ENCODE measurements at regions not wholly inside any gene's neighbourhood (a gene's known extent, or its start where the extent isn't known, plus 50 kb on each side); places are given as distances from the start of the nearest gene placed in this dataset.

DNA sequence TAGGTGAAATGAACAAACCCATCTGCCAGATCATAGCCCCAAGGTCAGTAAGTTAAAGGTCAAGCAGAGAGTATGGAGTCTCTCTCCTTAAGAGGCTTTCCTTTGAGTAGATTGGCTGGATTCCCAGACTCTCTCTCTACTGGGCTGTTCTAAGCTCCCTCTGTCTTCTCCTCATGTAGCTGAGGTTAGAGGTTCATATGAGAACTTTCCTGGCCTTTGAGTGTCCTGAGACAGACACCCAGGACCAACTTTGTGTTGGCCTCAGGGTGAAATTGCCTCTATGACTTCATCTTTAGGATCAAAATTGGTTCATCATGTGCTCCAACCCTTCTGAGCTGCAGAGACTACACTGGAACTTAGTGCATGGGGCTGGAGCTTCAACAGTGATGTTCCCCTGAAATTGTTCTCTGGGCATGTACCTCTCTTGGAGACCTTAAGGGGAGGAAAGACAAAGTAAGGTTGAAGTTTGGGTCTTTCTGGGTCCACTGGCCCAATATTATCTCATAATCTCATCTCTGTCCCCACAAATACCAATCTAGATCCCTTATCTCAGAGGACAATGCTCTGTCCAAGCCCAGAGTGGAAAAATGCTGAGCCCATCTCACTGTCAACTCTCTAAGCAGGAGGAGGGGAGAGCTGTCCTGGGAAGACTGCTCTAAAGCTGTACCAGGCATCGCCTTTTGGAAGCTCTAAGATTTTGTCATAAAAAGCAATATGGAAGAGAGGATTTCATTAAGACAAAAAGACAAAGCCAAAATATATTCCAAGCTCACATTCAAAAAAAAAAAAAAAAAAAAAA, 177.3 kb upstream of the ARL4C start:
- ATAC-seq, result no peak; the same call in 2 of the 3 replicates

DNA sequence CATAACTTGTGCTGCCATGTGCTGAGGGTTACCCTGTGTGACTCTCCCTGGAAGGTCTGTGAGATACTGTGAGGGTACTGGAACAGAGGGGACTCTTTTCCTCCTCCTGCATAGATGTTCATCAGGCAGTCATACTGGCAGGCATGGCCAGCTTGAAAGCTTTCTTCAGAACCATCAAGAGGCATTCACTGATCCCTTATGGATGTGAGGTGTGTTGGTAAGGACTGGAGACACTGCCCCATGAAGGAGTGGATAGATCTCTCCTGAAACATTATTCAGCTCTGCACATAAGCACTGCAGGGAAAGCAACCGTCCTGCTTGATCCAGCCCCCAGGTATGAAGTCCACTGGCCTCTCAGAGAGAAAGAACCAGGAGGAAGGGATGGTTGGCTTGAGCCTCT, 176.6 kb upstream of the ARL4C start:
- ATAC-seq, result no peak
- TF ChIP-seq ZNF565 (CRISPR knock-in tag; conservative IDR thresholded peaks at IDR 0.05; ENCODE audit: low read depth) (no peak), TOX (CRISPR knock-in tag; IDR thresholded peaks at IDR 0.05; ENCODE audit: borderline replicate concordance) (no peak), ISL1 (CRISPR knock-in tag; IDR thresholded peaks at IDR 0.05) (no peak), ZNF8 (CRISPR knock-in tag; IDR thresholded peaks at IDR 0.05) (no peak), ZNF70 (CRISPR knock-in tag; IDR thresholded peaks at IDR 0.05) (no peak), RARB (CRISPR knock-in tag; IDR thresholded peaks at IDR 0.05) (no peak)
- TF ChIP-seq, protein P1, sequence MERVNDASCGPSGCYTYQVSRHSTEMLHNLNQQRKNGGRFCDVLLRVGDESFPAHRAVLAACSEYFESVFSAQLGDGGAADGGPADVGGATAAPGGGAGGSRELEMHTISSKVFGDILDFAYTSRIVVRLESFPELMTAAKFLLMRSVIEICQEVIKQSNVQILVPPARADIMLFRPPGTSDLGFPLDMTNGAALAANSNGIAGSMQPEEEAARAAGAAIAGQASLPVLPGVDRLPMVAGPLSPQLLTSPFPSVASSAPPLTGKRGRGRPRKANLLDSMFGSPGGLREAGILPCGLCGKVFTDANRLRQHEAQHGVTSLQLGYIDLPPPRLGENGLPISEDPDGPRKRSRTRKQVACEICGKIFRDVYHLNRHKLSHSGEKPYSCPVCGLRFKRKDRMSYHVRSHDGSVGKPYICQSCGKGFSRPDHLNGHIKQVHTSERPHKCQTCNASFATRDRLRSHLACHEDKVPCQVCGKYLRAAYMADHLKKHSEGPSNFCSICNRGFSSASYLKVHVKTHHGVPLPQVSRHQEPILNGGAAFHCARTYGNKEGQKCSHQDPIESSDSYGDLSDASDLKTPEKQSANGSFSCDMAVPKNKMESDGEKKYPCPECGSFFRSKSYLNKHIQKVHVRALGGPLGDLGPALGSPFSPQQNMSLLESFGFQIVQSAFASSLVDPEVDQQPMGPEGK (CRISPR knock-in tag; IDR thresholded peaks at IDR 0.05; ENCODE audit: borderline replicate concordance), result no peak

More for the DNA sequence above, 177.3 kb upstream of the ARL4C start:
- TF ChIP-seq ZNF565 (CRISPR knock-in tag; conservative IDR thresholded peaks at IDR 0.05; ENCODE audit: low read depth) (no peak), ARNTL (CRISPR knock-in tag; IDR thresholded peaks at IDR 0.05; ENCODE audit: borderline replicate concordance, low read depth) (no peak), PPARA (CRISPR knock-in tag; IDR thresholded peaks at IDR 0.05; ENCODE audit: borderline replicate concordance) (no peak), ESRRG (CRISPR knock-in tag; IDR thresholded peaks at IDR 0.05) (no peak), CSDC2 (CRISPR knock-in tag; IDR thresholded peaks at IDR 0.05) (no peak), ZNF70 (CRISPR knock-in tag; IDR thresholded peaks at IDR 0.05) (no peak), ZNF8 (CRISPR knock-in tag; IDR thresholded peaks at IDR 0.05) (no peak)
- TF ChIP-seq, protein P2, sequence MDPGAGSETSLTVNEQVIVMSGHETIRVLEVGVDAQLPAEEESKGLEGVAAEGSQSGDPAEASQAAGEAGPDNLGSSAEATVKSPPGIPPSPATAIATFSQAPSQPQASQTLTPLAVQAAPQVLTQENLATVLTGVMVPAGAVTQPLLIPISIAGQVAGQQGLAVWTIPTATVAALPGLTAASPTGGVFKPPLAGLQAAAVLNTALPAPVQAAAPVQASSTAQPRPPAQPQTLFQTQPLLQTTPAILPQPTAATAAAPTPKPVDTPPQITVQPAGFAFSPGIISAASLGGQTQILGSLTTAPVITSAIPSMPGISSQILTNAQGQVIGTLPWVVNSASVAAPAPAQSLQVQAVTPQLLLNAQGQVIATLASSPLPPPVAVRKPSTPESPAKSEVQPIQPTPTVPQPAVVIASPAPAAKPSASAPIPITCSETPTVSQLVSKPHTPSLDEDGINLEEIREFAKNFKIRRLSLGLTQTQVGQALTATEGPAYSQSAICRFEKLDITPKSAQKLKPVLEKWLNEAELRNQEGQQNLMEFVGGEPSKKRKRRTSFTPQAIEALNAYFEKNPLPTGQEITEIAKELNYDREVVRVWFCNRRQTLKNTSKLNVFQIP (CRISPR knock-in tag; IDR thresholded peaks at IDR 0.05; ENCODE audit: borderline replicate concordance, low read depth), result no peak
- TF ChIP-seq, protein P1 (CRISPR knock-in tag; IDR thresholded peaks at IDR 0.05; ENCODE audit: borderline replicate concordance), result no peak

DNA sequence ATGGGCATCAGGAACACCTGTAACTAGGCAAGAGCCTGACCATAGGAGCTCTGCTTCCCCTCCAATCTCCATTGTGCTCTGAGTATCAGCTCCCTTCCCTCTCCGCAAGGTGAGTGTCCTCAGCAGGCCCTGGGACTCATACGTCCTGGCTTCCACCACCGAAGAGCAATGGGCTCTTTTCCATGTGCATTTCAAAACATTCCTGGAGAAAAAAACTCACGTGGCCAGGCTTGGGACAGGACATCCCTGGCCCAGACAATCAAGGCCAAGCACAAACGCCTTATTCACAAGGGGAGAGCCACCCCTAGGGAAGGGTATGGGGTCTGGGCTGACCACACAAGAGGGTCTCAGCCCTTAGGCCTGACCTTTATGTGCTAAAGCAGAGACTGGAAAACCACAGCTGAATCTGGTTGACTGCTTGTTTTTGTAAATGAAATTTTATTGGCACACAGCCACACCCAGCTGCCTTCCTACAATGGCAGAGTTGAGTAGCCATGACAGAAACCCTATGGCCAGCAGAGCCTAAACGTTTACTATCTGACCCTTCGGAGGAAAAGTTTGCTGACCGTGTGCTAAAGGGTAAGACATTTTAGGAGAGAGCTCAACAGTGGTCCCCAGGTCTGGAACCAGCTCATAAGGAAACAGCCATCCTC, 175.7 kb upstream of the ARL4C start:
- no peak for ATAC-seq
- TF ChIP-seq SNAI2 (CRISPR knock-in tag; IDR thresholded peaks at IDR 0.05) (no peak), RARB (CRISPR knock-in tag; IDR thresholded peaks at IDR 0.05) (no peak), OSR1 (CRISPR knock-in tag; IDR thresholded peaks at IDR 0.05) (no peak)

DNA sequence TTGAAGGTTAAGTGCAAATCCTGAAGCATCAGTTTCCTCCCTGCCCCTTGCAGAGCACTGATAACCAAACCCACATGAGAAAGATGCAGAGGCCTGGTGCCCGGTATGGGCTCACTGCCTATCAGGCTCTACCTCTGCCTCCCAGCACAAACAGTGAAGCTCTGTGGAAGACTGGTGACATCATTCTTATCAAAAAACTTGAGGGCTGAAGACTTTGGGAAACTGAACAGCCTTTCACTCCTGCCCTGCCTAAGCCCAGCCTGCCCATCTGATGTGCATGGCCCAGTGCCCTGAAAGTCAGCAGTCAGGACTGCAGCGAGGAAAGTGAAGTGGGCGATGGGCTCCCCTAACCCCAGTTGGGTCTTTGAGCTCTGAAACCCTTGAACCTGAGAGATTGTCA, 174.8 kb upstream of the ARL4C start:
- no peak for ATAC-seq
- no peak for TF ChIP-seq ZFP3 (CRISPR knock-in tag; IDR thresholded peaks at IDR 0.05)
- no peak for TF ChIP-seq RARB (CRISPR knock-in tag; IDR thresholded peaks at IDR 0.05)
- TF ChIP-seq TOX (CRISPR knock-in tag; IDR thresholded peaks at IDR 0.05; ENCODE audit: borderline replicate concordance), result no peak
- no peak for TF ChIP-seq ZNF8 (CRISPR knock-in tag; IDR thresholded peaks at IDR 0.05)
- TF ChIP-seq CSDC2 (CRISPR knock-in tag; IDR thresholded peaks at IDR 0.05), result no peak
- TF ChIP-seq ARNTL (CRISPR knock-in tag; IDR thresholded peaks at IDR 0.05; ENCODE audit: borderline replicate concordance, low read depth), result no peak
- no peak for TF ChIP-seq ZFP30 (CRISPR knock-in tag; IDR thresholded peaks at IDR 0.05)
- TF ChIP-seq TCF4 (CRISPR knock-in tag; IDR thresholded peaks at IDR 0.05; ENCODE audit: borderline replicate concordance), result no peak
- TF ChIP-seq, protein P3, sequence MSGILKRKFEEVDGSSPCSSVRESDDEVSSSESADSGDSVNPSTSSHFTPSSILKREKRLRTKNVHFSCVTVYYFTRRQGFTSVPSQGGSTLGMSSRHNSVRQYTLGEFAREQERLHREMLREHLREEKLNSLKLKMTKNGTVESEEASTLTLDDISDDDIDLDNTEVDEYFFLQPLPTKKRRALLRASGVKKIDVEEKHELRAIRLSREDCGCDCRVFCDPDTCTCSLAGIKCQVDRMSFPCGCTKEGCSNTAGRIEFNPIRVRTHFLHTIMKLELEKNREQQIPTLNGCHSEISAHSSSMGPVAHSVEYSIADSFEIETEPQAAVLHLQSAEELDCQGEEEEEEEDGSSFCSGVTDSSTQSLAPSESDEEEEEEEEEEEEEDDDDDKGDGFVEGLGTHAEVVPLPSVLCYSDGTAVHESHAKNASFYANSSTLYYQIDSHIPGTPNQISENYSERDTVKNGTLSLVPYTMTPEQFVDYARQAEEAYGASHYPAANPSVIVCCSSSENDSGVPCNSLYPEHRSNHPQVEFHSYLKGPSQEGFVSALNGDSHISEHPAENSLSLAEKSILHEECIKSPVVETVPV (CRISPR knock-in tag; IDR thresholded peaks at IDR 0.05), result no peak
- TF ChIP-seq ZC3H10 (CRISPR knock-in tag; IDR thresholded peaks at IDR 0.05), result no peak
- TF ChIP-seq, protein P1 (CRISPR knock-in tag; IDR thresholded peaks at IDR 0.05; ENCODE audit: borderline replicate concordance), result no peak
- TF ChIP-seq SNAI2 (CRISPR knock-in tag; IDR thresholded peaks at IDR 0.05), result no peak
- no peak for TF ChIP-seq OSR1 (CRISPR knock-in tag; IDR thresholded peaks at IDR 0.05)
- TF ChIP-seq ISL1 (CRISPR knock-in tag; IDR thresholded peaks at IDR 0.05), result no peak
- no peak for TF ChIP-seq ZNF70 (CRISPR knock-in tag; IDR thresholded peaks at IDR 0.05)
- TF ChIP-seq, protein P4, sequence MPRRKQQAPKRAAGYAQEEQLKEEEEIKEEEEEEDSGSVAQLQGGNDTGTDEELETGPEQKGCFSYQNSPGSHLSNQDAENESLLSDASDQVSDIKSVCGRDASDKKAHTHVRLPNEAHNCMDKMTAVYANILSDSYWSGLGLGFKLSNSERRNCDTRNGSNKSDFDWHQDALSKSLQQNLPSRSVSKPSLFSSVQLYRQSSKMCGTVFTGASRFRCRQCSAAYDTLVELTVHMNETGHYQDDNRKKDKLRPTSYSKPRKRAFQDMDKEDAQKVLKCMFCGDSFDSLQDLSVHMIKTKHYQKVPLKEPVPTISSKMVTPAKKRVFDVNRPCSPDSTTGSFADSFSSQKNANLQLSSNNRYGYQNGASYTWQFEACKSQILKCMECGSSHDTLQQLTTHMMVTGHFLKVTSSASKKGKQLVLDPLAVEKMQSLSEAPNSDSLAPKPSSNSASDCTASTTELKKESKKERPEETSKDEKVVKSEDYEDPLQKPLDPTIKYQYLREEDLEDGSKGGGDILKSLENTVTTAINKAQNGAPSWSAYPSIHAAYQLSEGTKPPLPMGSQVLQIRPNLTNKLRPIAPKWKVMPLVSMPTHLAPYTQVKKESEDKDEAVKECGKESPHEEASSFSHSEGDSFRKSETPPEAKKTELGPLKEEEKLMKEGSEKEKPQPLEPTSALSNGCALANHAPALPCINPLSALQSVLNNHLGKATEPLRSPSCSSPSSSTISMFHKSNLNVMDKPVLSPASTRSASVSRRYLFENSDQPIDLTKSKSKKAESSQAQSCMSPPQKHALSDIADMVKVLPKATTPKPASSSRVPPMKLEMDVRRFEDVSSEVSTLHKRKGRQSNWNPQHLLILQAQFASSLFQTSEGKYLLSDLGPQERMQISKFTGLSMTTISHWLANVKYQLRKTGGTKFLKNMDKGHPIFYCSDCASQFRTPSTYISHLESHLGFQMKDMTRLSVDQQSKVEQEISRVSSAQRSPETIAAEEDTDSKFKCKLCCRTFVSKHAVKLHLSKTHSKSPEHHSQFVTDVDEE (CRISPR knock-in tag; IDR thresholded peaks at IDR 0.05), result no peak
- TF ChIP-seq BACH2 (CRISPR knock-in tag; IDR thresholded peaks at IDR 0.05; ENCODE audit: borderline replicate concordance), result no peak
- no peak for TF ChIP-seq GLIS3 (CRISPR knock-in tag; IDR thresholded peaks at IDR 0.05)
- no peak for TF ChIP-seq ESRRG (CRISPR knock-in tag; IDR thresholded peaks at IDR 0.05)
- no peak for TF ChIP-seq PPARA (CRISPR knock-in tag; IDR thresholded peaks at IDR 0.05; ENCODE audit: borderline replicate concordance)

Measured in SK-N-SH treated with all-trans-retinoic acid at 6 μM for 48 hours (cell line).